Keratinocyte (primary cell): ENCODE measurements at regions not wholly inside any gene's neighbourhood (a gene's known extent, or its start where the extent isn't known, plus 50 kb on each side); places are given as distances from the start of the nearest gene placed in this dataset.

ENCODE experiments used
- CTCF ChIP-seq, 3 experiments: IDR thresholded peaks in 1 of 3; conservative IDR thresholded peaks in 1 of 3; optimal IDR thresholded peaks in 1 of 3; 2 replicates in 2 of 3; 3 replicates in 1 of 3; pipeline versions ENCODE3 to v1.5.1; 2011; ENCODE audit warnings: low read length in 3 of 3, mild to moderate bottlenecking in 3 of 3, moderate library complexity in 2 of 3, control low read depth in 1 of 3, inconsistent platforms in 1 of 3; ENCODE audit not compliant: insufficient read depth in 2 of 3; ENCODE audit errors: extremely low read depth in 1 of 3
- EZH2 ChIP-seq: IDR thresholded peaks from one replicate; pipeline ENCODE4 v1.6.1; 2012; ENCODE audit warnings: inconsistent platforms, mild to moderate bottlenecking, low read length, moderate library complexity

GRCh38 chr1:68588304-68588703 is 91.4 kb upstream of the DEPDC1 start:
- TF ChIP-seq EZH2: no peak
- TF ChIP-seq CTCF (optimal IDR thresholded peaks at IDR 0.05 in 1 of 3, IDR thresholded peaks at IDR 0.05 in 1 of 3, conservative IDR thresholded peaks at IDR 0.05 in 1 of 3; ENCODE audit: extremely low read depth in 1 of 3, insufficient read depth in 2 of 3, low read length in 3 of 3): no peak
